ENCODE measurements at regions not wholly inside any gene's neighbourhood (a gene's known extent, or its start where the extent isn't known, plus 50 kb on each side); places are given as distances from the start of the nearest gene placed in this dataset.

- Histone ChIP-seq H3K4me3 (ENCODE audit: low read depth in 1 of 2, low read length in 1 of 2) (no peak overlapping the region), H3K9me3 (no peaks in the 10 kb centered on the region), H3K27ac (no peak overlapping the region), H3K27me3 (no peaks in the 10 kb centered on the region), H3K36me3 (no peaks in the 10 kb centered on the region), H3K4me1 (ENCODE audit: control insufficient read depth in 1 of 2, insufficient read depth in 1 of 2, low read depth in 1 of 2, low read length in 1 of 2) (no peaks in the 10 kb centered on the region)
- no peak for TF ChIP-seq CTCF (IDR thresholded peaks at IDR 0.05)
Measured at GRCh38 chr12:115380546-115381120, 696.7 kb upstream of the TBX3 start.

- H3K9me3 ChIP-seq: peaks cover 5% of the 10 kb centered on the region
- H3K4me1 ChIP-seq (ENCODE audit: control insufficient read depth in 1 of 2, insufficient read depth in 1 of 2, low read depth in 1 of 2, low read length in 1 of 2): no peaks in the 10 kb centered on the region
- no peak overlapping the region for H3K27ac ChIP-seq
- H3K36me3 ChIP-seq: no peaks in the 10 kb centered on the region
- TF ChIP-seq CTCF (IDR thresholded peaks at IDR 0.05): no peak
- H3K4me3 ChIP-seq (ENCODE audit: low read depth in 1 of 2, low read length in 1 of 2): no peak overlapping the region
- no peaks in the 10 kb centered on the region for H3K27me3 ChIP-seq
Measured at GRCh38 chr12:115378291-115378690, 694.3 kb upstream of the TBX3 start.

GRCh38 chr12:115377779-115378178, 693.8 kb upstream of the TBX3 start:
- Histone ChIP-seq H3K27ac (no peak overlapping the region), H3K9me3 (peaks cover 5% of the 10 kb centered on the region), H3K27me3 (no peaks in the 10 kb centered on the region), H3K4me3 (ENCODE audit: low read depth in 1 of 2, low read length in 1 of 2) (no peak overlapping the region), H3K36me3 (no peaks in the 10 kb centered on the region), H3K4me1 (ENCODE audit: control insufficient read depth in 1 of 2, insufficient read depth in 1 of 2, low read depth in 1 of 2, low read length in 1 of 2) (no peaks in the 10 kb centered on the region)
- TF ChIP-seq CTCF (IDR thresholded peaks at IDR 0.05): no peak

GRCh38 chr12:115377230-115377629, 693.3 kb upstream of the TBX3 start:
- no peak overlapping the region for H3K27ac ChIP-seq
- H3K4me3 ChIP-seq (ENCODE audit: low read depth in 1 of 2, low read length in 1 of 2): no peak overlapping the region
- H3K36me3 ChIP-seq: no peaks in the 10 kb centered on the region
- H3K9me3 ChIP-seq: peaks cover 5% of the 10 kb centered on the region
- no peaks in the 10 kb centered on the region for H3K4me1 ChIP-seq (ENCODE audit: control insufficient read depth in 1 of 2, insufficient read depth in 1 of 2, low read depth in 1 of 2, low read length in 1 of 2)
- H3K27me3 ChIP-seq: no peaks in the 10 kb centered on the region
- TF ChIP-seq CTCF (IDR thresholded peaks at IDR 0.05): no peak

GRCh38 chr12:115375186-115375991, 691.4 kb upstream of the TBX3 start:
- no peak for TF ChIP-seq CTCF (IDR thresholded peaks at IDR 0.05)
- Histone ChIP-seq H3K36me3 (no peaks in the 10 kb centered on the region), H3K27ac (no peak overlapping the region), H3K27me3 (no peaks in the 10 kb centered on the region), H3K9me3 (peaks cover 5% of the 10 kb centered on the region), H3K4me3 (ENCODE audit: low read depth in 1 of 2, low read length in 1 of 2) (no peak overlapping the region), H3K4me1 (ENCODE audit: control insufficient read depth in 1 of 2, insufficient read depth in 1 of 2, low read depth in 1 of 2, low read length in 1 of 2) (no peaks in the 10 kb centered on the region)
